Activated gamma-delta T cell treated with anti-CD3 and anti-CD28 coated beads, Interleukin-2, amount 50 U/mL, for 16 hours (primary cell): ENCODE measurements at regions not wholly inside any gene's neighbourhood (a gene's known extent, or its start where the extent isn't known, plus 50 kb on each side); places are given as distances from the start of the nearest gene placed in this dataset.

Experiments used
- DNase-seq: peaks from one replicate; pipeline ENCODE4 v3.0.0-alpha.2; 2020; ENCODE audit warnings: low read depth

DNA sequence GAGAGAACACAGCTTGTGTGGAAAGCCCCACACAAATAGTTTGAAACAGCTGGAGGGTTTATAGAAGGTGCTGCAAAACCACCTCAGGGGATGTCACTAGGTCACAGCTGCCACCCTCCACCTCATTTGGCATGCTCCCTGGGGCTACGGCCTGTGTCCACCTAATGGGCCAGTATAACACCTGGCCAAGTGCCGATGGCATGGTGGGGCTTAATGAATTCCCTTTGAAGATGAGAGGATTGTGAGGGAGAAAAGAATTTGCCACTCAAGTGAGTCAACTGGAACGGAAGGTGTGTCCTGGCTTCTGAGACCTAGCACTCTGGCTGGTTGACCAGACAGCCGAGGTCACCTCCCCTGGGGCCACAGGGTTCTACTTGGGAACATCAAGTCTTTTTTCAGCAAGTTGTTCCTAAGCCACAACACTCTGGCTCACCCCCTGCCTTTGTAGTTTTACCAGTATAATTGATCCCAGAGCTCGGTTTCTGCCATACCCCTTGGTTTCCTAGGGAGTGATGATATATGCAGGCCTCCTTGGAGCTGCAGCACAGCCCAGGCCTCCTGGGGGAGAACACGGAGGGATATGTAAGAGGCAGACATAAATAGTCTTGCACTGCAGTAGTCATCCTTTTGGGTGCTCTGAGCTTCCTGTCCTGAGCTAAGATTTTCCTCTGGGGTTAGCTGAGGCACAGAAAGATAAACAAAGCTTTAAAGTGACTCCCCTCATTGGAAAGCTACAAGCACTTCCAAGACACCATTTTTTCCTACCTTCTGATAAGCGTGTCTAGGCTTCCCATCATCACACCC is 178.2 kb upstream of the LPP start:
- DNase-seq, result no peak

DNA sequence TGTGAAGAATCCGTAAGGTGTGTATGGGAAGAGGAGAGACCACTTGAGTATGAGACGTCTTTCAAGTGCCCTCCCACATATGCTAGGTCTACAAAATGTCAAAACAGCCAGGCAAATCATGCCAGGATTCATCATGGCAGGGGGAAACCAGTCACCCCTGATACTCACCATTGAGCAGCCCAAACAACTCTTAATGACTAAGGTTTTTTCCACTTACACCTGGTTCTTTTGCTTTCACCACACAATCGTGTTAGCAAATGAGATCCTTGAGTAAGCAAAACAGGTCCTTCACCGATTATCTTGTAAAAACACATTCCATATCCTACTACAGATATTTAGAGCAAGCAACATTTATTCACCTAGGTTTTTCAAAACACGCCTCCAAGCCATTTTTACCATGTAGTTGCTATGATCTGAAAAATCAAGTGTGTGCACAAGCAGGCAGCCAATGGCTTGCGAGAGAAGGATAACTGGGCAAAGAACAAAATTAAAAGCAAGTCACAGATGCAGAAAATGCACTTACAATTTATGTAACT is 177.5 kb upstream of the LPP start:
- DNase-seq, result no peak

DNA sequence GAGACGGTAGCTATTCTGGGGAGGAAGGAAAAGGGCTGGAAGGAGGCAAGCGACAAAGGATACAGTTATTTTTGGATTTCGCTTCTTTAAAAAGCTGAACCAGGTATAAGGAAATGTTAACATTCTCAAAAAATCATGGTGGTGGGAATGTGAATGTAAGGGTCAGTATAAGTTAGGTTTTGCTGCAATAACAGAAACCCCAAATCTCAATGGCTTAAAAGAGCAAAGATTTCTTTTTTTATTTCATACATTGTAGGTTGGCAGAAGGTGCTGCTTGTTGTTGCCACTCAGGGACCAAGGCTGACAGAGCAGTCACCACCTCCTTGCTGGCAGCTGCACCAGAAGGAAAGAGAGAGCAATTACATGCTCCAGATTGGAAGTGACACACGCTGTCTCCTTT is 176.3 kb upstream of the LPP start:
- no peak for DNase-seq

DNA sequence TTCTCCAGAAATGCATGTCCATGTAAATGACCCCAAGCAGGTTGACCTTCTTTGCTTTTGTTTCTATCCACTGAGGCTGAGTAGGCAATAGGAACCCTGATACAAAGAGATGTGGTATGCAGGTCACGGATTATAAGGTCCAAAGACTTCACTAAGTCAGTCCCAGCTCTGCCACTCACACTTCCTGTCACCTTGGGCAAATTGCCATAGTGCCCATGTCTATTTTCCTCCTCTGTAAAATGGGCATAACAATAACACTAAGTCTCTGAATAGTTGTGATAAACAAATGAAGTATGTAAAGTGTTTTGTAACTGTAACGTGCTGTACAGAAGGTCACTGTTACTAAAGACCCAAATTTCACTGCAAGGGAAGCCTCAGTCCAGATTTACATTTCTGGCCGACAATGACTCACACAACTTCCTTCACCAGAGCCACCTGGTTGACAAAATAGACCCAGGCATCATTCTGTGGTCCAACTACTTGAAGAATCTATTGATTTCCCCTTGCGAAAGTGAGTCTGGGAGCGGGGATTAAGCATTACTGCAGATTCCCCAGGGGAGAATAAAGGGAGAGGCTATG is 175.4 kb upstream of the LPP start:
- DNase-seq, result no peak

DNA sequence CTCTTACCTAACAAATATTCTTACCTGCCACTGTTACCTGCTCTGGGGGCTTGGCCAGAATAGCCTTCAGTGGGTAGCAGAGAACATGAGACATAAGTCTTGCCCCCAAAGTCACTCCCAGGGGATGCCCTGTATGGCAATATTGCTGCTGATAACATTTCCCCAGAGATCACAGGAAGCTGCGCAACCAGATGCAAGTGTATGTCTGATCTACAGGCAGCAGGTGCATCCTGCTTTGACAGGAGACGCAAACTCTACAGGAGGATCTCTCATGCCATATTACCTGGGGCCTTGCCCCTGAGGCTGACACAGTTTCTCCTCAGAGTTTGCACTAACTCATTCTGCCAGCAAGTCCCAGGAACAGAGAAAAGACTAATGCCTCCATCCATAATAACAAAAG is 174.4 kb upstream of the LPP start:
- DNase-seq, result no peak

DNA sequence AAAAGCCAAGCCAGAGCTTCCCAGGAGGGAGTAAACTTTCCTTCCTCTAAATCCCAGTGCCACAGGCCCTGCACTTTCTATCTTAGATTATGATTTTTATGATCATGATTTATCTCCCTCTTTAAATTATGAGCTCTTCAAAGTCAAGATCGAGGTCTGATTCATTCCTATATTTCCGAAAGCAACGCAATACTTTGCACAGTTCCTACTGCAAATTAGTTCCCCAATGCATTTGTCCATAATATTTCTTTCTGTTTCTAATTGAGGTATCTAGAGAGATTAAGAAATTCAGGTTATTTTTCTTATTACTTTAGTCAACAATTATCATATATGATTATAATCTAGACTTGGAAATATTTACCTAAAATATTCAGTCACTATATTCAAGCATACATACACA is 173.1 kb upstream of the LPP start:
- no peak for DNase-seq

DNA sequence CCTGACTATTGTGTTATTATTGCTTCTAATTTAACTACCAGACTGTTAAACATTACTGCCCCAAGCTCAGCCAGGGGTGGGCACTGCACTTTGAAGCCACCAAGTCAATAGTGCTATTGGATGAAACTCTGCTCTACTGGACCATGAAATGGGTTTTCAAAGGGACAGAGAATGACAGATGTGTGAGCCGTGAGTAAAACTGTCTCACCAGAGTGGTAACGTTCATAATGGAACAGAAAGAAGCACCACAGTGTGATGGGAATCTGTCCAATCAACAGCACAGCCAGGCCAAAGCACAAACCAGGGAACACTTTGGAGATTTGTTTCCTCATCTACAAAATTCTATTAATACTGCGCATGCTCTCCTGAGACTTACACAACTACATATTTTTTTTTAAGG is 171.8 kb upstream of the LPP start:
- DNase-seq, result no peak

DNA sequence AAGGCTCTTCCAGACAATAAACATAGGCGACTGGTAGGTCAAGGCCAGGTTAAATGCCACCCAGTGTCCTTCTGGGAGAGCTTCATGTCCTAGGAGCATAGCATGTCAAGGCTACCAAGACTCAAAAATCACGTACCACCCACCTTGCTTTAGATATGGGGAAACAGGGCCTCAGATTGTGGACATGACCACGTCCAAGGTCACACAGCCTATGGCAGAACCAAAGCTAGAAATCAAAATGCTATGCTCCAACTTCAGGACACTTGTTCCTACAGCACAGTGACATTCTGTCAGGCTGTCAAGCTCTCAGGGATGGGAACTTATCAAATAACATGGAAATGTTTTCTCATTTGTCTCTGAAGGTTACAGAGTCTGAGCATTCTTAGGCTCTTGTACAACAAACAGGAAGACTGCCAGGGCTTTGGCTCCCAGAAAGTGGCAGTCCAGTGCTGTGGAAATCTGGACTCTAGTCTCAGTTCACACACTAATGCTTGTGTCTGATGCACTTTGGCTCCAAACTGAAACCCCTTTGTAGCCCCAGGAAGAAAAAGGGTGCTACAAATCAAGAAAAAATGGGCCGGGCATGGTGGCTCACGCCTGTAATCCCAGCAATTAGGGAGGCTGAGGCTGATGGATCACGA is 170.4 kb upstream of the LPP start:
- no peak for DNase-seq

DNA sequence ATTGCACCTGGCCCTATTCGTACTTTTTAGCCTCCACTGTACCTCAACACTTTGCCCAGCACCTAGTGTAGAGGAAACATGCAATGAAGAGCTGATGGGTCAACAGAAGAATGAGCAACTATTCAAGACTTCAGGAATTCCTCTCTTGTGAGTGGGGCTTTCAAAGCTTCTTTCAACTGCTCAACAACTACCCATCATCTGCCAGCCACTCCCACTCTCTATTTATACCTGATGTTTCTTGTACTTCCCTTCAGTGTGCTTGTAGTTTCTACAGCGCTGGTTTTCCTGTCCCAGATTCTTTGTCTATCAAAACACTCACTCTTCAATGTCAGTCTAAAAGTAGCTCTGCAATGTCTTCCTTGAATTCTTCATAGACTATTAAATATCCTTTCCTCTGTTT is 168.3 kb upstream of the LPP start:
- DNase-seq, result no peak

DNA sequence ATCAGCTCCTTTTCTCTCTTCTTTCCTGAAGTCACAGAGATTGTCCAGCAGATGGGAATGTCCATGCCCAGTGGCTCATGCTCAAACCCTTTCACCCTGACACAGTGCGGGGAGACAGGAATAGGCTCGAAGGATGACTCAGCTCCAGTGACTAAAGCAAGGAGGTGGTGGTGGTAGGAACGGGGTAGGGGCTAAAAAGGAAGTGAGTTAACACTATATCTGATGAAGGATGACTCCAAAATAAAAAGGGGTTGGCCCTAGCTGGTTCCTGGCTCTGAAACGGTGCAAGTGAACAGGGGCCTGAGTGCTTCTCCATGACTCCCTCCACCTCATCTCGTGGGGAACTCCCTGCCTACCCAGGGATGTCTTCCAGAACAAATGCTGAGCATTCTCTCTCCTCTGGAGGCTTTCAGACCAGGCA is 167.4 kb upstream of the LPP start:
- DNase-seq, result peak; percentile 33

DNA sequence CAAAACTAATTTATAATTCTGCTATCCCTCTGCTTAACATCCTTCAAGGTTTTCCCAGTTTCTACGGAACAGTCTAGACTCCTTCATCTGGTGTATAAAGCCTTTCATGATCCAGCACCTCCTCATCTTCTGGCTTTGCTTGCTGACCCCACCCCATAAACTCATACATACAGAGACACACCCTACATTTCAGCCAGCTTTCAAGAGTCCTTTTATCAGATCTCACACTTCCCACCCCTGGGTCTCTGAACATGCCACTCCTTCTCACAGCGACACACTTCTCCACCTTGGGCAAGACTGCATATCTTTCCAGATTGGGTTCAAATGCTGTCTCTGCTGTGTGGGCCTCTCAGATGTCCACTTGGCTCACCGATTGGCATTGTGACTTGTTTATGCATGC is 166.8 kb upstream of the LPP start:
- no peak for DNase-seq

DNA sequence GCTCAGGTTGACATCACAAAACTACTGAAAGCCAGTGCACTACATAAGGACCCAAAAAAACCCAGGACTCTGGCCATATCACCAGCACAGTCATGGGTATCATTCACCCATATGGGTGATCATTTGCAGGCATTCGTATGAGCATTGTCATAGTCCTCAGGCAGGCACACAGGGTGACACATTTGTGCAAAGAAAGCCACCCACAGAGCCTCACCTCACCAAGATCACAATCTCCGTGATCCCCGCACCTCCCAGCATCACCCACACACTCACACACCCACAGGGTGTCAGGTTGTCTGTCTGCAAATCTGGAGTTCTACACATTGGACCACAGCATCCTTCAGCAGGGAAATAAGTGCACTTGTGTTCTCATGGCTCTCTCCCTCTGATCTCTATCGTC is 166.0 kb upstream of the LPP start:
- DNase-seq, result peak; percentile 55

DNA sequence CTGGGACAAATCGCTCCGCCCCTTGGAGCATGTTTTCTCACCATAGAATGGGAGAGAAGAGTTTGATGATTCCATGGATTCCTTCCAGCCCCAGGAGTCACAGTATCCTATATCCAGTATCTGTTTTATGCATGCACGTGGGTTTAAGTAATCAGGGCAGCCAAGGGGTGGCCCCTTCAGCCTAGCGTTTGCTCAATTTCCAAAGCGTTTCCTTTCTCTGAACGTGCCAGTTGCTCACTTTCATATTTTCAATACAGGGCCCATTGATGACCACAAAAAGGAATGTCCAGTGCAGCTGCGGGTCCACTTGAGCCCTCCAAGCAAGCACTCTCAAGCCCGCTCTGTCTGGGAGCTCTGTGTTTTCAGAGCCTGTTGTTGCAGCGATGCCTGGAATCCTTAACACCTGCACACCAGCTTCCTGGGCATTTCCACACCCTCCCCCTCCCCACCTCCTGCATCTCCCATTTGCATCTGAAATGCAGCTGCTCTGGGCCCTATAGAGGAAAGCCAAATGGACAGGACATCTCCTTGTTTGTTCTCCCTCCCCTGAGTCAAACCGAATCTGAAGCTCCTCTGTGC is 164.3 kb upstream of the LPP start:
- DNase-seq, result no peak

DNA sequence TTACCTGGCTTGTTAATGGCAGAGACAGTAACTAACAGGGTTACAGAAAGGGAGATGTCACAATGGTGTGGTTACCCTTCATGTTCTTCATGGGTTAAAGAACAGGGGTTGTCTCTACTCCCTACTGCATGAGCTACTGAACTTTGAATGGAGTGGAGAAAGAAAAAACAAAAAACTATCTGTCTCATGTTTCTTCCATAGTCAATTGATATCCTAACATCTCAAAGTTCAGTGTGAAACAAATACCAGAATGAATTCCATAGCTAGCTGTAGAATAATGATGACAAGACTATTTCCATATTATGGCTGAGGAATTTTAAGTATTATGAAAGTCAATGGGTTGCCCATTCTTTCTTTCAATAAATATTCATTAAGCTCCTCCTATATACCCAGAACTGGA is 161.3 kb upstream of the LPP start:
- no peak for DNase-seq

DNA sequence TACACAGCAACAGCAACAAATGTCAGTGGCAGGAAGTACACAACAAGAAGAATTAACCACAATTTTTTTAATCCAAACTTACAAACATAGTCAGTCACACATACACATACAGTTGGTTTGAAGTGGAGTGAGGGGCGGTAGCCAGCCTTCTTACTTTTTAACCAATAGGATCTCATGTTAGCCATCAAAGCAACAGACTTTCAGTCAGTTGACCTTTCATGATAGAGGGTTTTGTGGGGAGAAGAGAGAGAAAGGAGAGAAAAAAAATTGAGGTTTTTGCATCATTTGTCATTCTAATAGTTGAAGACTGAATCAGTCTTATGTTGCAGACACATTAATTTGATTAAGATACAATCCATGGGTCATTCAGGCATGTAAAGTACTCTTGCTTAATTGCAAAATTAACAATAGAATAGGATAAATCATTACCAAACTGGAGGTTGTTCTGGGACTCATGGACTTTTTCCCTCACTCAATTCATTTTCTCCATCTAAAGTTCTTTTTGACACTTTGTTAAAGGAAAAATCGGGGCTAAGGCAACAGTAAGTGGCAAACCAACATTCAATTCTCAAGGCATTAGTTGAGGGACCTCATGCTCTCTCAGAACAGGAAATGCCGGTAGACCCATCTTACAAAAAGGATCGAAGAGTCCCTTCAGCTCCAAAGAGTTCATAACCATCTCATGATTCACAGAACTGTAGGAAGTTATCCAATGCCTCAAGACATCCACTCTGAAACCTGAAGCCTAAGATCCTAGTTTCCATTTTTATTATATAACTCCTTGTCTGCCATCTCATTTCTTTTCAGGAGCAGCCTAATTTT is 159.5 kb upstream of the LPP start:
- DNase-seq, result no peak

DNA sequence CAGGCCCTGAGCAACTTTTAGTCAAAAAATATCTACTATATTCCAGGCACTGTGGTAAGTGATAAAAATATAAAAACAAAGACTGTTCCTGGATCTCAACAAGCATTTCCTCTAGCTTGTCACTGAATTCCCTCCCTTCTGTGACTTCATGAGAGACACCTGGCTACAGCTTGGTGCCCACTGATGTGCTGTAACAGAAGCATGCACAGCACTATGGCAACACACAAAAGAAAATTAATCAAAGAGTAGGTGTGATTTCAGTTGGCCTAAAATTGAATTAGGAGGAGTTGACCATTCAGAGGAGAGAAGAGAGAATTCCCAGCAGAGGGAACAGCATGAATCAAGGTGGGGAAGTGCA is 158.9 kb upstream of the LPP start:
- no peak for DNase-seq

DNA sequence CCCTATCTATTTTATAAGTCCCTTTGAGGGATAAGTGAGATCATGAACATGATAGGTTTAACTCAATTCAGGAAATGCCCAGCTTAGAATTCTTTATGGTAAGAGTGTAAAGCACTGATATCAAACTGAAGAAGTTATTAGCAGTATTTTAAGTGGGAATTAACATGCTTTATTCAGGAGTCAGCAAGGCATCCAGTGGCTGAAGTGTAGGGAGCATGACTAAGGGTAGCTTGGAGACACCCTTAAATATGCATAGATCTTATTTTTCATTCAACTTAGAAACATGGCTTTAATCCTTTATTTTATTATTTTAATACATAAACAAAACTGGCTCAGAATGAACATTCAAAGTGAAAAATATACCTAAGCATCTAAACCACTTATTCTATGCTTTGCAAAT is 158.3 kb upstream of the LPP start:
- no peak for DNase-seq

DNA sequence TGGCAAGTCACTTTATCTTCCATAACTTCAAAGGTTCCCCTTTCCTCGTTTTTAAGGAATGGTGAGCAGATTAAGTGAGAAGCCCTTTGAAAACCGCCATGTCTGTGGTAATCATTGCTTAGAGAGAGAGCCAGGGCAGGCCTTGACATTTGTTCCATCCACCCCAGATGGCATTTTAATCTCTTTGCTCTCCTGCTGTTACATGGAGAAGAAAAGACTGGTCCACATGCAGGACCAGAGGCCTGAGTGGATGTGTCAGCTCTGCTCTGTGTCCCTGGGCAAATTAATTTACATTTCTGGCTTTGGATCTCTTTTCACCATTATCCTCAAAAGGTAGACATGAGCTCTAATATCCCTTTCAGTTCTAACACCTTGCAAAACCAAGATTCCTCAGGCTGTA is 157.3 kb upstream of the LPP start:
- no peak for DNase-seq

DNA sequence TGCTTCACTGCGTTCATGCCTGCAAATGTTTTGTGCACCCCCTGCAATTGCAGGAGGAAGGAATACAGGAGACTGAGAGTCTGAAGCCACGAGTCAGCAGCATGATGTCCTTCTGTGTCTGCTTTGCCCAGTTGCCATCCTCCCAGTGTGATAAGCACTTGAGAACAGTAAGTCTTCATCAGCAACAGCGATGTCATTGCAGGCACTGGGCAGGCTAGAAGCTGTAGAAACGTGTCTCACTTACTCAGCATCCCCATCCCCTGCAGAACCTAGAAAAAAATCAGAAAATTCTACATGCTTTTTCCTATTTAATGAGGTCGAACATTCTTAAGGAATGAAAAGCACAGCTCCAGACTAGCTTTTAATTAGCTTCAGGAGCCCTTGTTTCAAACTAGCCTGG is 156.5 kb upstream of the LPP start:
- no peak for DNase-seq

DNA sequence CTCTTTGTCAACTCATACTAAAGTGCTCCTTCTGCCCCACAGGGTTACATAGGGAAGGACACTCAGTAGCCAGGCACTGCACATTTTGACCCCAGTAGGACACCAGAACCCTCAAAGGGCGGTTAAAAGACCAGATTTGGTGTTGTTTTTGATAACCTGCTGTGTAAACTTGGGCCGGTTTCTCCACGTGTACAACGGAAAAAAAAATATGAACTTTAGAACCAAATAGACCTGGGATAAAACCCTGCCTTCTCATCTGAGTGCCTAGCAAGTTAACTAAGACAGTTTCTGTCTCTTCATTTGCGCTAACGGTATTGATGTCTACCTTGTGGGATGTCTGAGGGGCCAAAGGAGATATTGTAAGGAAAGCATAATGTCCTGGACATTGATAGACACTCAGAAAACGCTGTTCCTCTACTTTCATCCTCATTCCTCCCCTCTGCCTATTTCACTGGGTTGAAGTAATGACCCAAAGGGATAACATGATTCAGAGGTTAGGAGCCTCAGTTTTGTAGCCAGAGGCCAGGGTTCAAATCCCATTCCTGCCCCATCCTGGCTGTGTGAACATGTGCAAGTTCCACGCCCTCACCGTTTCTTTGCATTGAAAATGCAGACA is 155.9 kb upstream of the LPP start:
- no peak for DNase-seq

DNA sequence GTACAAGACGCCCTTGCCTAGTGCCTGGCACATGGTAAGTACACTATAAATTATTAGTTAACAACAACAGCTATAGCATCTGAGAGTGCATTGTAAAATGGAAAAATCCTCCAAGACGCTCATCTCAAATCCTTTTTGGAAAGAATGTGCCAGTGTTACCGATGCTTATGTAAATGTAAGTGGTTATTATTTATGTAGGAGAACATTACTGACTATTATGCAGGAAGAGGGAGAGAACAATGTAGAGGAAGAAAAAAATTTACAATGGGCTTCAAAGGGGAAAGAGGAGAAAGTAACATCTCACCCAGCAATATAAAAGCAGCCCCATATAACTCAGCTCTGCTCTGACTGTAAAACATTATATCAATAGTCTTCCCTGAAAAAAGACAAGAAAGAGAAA is 155.3 kb upstream of the LPP start:
- no peak for DNase-seq

DNA sequence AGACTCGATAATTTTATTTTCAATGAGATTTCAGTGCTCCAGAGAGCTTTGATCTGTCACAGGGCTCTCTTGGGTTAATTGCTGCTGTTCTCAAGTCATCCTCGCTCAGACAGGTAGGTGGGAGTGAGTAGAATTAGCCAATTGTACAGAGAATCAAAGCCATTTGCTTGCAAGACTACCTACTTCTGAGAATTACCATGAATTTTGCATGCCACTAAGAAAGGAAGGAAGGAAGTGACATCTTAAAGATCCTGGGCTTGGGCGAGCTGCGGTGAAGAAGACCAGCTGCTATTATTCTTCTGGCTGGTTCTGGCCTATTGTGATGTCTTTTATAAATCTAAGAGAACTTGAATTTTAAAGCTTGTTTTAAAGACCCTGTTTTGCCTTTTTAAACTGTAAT is 154.1 kb upstream of the LPP start:
- no peak for DNase-seq
